Right lobe of liver (tissue), 4 donors: ENCODE measurements at regions not wholly inside any gene's neighbourhood (a gene's known extent, or its start where the extent isn't known, plus 50 kb on each side); places are given as distances from the start of the nearest gene placed in this dataset.

Experiments used
- POLR2A ChIP-seq: fragments of 450-650 bp; IDR thresholded peaks from one replicate; pipeline ENCODE4 v1.6.1; 2017; ENCODE audit warnings: antibody characterized with exemption, mild to moderate bottlenecking
- TF ChIP-seq, protein P1 (sequence below), 4 donors: fragments of 200-600 bp in 3 of 4; fragments of 450-650 bp in 1 of 4; IDR thresholded peaks; one replicate each; pipeline versions ENCODE4 v1.5.1 to v1.8.0; 2016 to 2022; ENCODE audit warnings: antibody characterized with exemption in 4 of 4, mild to moderate bottlenecking in 2 of 4
- donor health status: DM: no; HTN: no; CAD: no.
- donor health status: DM: no; HTN: no; CAD: no.
- donor health status: DM: no; HTN: yes; CAD: no.

GRCh38 chr2:83602753-83603152 is 856.3 kb downstream of the SUCLG1 start:
- TF ChIP-seq, protein P1, sequence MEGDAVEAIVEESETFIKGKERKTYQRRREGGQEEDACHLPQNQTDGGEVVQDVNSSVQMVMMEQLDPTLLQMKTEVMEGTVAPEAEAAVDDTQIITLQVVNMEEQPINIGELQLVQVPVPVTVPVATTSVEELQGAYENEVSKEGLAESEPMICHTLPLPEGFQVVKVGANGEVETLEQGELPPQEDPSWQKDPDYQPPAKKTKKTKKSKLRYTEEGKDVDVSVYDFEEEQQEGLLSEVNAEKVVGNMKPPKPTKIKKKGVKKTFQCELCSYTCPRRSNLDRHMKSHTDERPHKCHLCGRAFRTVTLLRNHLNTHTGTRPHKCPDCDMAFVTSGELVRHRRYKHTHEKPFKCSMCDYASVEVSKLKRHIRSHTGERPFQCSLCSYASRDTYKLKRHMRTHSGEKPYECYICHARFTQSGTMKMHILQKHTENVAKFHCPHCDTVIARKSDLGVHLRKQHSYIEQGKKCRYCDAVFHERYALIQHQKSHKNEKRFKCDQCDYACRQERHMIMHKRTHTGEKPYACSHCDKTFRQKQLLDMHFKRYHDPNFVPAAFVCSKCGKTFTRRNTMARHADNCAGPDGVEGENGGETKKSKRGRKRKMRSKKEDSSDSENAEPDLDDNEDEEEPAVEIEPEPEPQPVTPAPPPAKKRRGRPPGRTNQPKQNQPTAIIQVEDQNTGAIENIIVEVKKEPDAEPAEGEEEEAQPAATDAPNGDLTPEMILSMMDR (IDR thresholded peaks at IDR 0.05): peak; percentile 17 to 51 (median 26)
- no peak for TF ChIP-seq POLR2A
